DOHH2 (cell line): ENCODE measurements at regions not wholly inside any gene's neighbourhood (a gene's known extent, or its start where the extent isn't known, plus 50 kb on each side); places are given as distances from the start of the nearest gene placed in this dataset.

Experiments used
- EZH2phosphoT487 ChIP-seq: fragments of 200-600 bp; sonication (generic); IDR thresholded peaks from 2 replicates; pipeline ENCODE4 v1.6.1; 2017; ENCODE audit warnings: borderline replicate concordance, mild to moderate bottlenecking, antibody characterized with exemption, low read length, moderate library complexity, mixed read lengths
- TF ChIP-seq, protein P1 (sequence below): fragments of 200-600 bp; sonication (generic); IDR thresholded peaks from one replicate; pipeline ENCODE4 v1.5.1; 2014; ENCODE audit warnings: antibody characterized with exemption, mild to moderate bottlenecking, low read depth, low read length; ENCODE audit not compliant: poor library complexity, severe bottlenecking

DNA sequence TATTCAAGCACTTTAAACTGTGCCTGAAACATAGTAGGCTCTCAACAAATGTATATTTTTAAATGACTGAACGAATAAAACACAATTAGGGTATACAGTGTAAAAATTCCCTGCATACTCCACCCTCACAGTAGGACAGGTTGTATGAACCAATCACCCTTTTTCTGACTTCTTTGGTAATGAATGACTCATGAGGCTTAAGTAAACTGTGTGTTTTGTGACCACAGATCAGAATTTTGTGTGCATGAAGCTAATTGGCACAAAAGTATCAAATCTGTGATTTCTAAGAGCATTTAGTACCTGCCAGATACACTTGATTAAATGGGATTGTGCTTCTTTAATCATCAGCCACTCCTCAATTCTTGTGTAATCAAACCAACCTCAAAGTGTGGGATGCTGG, 109.9 kb upstream of the MAP4K3 start:
- TF ChIP-seq, protein P1, sequence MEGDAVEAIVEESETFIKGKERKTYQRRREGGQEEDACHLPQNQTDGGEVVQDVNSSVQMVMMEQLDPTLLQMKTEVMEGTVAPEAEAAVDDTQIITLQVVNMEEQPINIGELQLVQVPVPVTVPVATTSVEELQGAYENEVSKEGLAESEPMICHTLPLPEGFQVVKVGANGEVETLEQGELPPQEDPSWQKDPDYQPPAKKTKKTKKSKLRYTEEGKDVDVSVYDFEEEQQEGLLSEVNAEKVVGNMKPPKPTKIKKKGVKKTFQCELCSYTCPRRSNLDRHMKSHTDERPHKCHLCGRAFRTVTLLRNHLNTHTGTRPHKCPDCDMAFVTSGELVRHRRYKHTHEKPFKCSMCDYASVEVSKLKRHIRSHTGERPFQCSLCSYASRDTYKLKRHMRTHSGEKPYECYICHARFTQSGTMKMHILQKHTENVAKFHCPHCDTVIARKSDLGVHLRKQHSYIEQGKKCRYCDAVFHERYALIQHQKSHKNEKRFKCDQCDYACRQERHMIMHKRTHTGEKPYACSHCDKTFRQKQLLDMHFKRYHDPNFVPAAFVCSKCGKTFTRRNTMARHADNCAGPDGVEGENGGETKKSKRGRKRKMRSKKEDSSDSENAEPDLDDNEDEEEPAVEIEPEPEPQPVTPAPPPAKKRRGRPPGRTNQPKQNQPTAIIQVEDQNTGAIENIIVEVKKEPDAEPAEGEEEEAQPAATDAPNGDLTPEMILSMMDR, result no peak
- no peak for TF ChIP-seq EZH2phosphoT487
